Umbilical cord (tissue), 1 donor: ENCODE measurements at regions not wholly inside any gene's neighbourhood (a gene's known extent, or its start where the extent isn't known, plus 50 kb on each side); places are given as distances from the start of the nearest gene placed in this dataset.
A peak's percentile ranks its signal among the peaks of the same experiment; 100 is the strongest.

Experiments used
- DNase-seq: peaks from one replicate; pipeline ENCODE4 v3.0.0-alpha.2; 2015; ENCODE audit warnings: low spot score

GRCh38 chr2:21633015-21633414 is 509.2 kb downstream of the TDRD15 start:
- DNase-seq: no peak

- DNase-seq: peak; percentile 4
Measured at GRCh38 chr2:21633466-21633865, 509.7 kb downstream of the TDRD15 start.

- no peak for DNase-seq
Measured at GRCh38 chr2:21633911-21634310, 510.1 kb downstream of the TDRD15 start.

DNA sequence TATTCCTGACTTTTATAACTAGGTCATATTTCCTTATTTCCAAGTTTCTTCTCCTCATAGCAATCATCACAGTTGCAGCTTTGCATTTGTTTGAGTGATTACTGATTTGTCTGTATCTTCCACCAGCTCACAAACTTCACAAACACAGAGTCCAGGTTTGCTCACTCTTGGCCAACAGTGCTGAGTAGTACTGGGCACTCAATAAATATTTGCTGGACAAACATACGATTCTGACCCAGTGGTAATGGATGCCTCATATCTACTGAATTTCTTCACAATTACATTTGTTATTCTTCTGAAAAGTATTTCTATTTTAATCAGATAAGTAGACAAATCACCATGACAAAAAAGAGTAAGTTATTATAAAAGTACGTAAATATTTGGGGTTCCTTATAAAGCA is 516.3 kb downstream of the TDRD15 start:
- no peak for DNase-seq

GRCh38 chr2:21642647-21643046 is 518.9 kb downstream of the TDRD15 start:
- DNase-seq: peak; percentile 74

DNA sequence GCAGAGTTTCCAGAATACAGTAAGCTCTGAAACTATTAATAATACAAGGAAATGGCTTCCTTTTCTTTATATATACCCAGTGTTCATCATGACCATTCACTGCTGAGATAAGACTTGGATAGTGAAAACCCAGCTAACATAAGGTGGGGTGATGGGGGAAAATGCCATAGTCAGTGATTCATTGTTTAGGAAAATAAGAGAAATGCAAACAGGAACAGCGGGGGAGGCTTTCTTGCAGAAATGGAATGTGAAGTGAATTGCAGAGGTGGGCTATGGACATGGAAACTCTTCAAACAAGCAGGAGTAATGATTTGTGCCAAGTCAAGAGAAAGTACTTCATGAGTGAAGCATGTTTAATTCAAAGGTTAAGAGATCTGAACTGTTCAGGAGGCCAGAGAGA is 519.4 kb downstream of the TDRD15 start:
- DNase-seq: peak; percentile 50

DNA sequence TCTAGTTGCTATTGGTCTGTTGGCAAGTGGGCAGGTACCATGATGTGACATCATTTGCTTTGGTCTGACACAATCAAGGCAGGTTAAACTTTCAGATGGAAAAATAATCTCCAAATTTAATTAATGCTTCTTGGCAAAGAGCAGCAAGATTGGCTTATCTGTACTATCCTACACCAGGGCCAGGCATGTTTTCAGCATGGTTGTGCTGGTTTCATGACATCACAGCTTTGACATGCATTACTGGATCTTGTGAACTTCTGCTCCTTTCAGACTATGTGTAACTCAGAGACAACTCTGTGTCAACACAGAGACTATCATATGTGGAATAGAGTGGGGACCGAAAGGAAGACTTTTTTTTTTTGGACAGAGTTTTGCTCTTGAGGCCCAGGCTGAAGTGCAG is 520.5 kb downstream of the TDRD15 start:
- DNase-seq: peak; percentile 55

DNA sequence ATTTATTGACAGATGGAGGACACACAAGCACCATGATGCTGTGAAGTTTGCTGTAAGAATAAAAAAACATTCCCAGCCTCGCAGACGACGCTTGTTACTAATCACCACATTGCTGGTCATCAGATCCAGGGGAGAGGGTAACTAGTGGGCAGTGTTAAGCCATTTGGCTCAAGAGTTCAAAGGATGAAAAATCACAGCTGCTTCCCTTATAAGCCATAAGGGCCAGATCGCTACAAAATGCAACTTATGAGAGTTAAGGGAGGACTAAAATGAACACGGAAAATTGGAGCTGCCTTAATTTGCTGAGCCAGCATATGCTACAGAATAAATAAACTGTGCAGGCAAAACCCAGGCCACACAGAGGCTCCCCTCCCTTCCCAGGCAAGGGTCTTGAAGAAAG is 522.6 kb downstream of the TDRD15 start:
- peak; percentile 68 for DNase-seq

GRCh38 chr2:21650569-21650968 is 526.8 kb downstream of the TDRD15 start:
- peak; percentile 33 for DNase-seq

- DNase-seq: no peak
Measured at GRCh38 chr2:21655136-21655535, 531.4 kb downstream of the TDRD15 start.

DNA sequence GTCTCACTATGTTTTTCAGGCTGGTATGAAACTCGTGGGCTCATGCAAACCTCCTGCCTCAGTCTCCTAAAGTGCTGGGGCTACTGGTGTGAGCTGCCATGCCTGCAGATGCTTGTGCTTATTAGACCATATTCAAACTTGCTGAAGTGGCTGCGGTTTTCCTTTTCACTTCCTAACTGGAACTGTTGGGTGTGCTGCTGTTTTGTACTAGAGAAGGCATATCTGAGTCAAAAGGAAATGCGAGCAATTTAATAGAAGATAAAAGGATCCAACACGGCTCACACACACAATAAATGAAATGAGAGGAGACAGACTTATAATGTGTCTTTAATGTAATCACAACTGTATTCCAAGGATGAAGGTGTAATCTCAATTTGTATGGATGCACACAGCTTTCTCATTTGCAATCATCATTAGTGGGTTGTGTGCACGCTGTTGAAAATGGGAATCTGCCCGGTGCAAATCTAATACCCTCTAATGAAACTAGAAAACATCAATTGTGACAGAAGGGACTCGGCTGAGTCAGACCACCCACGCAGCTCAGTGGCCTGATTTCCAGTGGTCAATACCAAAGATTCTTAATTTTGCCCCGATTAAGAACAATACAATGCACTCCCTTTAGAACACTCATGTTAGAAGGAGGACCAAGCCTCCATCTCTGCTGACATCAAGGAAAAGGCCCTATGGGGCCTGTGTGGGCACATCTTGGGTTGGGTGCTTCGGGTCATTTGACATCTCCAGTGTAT is 532.7 kb downstream of the TDRD15 start:
- DNase-seq: peak; percentile 63

DNA sequence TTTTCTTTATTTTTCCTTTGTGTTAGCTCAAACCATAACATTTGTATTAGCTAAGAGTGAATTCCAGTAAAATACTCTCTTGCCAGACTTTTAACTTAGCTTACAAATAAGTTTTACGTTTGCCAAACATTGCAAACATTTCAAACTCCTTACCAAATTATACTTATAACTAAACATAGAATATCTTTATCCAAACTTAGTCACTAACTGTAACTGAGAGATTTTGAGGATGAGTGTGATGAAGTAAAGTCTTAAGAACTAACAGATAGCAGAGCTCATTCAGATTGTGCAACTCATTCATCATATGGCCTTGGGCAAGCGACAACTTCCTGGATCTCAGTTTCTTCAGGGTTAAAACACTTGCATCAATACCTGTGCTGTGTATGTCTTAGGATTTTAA is 533.7 kb downstream of the TDRD15 start:
- DNase-seq: peak; percentile 81

GRCh38 chr2:21658269-21658668 is 534.5 kb downstream of the TDRD15 start:
- DNase-seq: no peak

DNA sequence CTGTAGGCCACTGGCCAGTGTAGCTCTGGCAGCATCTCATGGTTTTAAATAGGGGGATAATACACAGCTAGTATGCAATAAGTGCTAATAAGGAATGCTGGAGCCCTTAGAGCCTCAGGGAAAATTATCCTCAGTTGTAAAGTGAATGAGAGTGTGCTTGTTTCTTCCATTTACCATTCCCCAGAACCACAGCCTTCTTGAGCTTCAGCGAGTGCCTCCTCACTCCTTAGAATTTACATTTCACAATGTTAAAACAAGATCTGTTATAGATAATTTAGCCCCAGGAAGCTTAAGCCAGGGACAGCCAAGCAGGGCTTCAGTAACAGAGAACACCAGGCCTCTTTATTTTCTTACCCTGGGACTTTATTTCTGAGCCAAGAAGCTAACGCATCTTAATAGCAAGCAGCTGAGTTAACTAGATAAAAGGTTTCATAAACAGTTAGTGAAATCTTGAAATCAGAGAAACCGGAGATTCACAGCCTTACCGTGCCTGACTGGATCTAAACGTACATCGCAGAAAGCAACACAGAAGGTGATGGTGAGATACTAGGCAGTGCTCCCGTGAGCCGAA is 535.2 kb downstream of the TDRD15 start:
- DNase-seq: peak; percentile 87

GRCh38 chr2:21664083-21664482 is 540.3 kb downstream of the TDRD15 start:
- DNase-seq: no peak

GRCh38 chr2:21667638-21668037 is 543.9 kb downstream of the TDRD15 start:
- DNase-seq: no peak

DNA sequence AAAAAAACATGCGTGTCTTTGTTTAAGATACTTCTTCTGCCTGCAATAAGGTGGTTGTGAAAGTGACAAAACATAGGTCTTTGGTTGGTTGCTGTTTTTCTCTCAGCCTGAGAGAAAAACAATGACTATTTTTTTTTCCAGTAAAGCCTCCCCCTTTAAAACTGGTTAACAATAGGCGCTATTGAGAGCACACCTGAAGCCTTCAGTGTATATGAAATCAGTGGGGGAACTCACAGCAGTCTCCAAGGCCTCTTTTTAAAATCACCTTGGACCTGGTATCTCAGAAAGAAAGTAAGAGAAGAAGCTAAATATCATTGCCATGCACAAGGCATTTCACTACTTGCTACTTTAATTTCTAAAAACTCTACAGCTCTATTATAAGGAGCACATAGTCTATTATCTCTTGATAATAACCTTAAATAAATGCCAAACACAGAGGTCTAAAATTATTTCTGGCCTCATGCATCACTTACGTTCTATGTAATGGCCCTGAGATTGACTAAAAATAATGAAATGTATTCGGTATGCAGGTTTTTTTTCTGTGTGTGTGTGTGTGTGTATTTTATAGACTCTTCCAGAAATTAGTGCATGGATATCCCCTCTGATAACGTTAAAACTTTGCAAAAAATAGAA is 544.4 kb downstream of the TDRD15 start:
- no peak for DNase-seq

DNA sequence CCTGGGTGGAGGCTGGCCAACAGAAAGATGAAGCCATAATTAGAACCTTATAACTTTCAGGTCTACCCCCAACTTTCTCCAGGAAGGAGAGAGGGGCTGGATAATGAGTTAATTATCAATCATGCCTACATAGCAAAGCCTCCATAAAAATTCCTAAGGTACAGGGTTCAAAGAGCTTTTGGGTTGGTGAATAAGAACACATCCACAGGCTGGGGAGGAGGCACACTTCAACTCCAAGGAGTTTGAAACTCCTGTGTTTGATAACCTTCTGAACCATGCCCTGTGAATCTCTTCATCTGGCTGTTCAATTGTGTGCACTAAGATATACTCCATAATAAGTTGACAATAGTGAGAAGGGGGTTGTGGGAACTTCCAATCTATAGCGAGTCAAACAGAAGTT is 552.3 kb downstream of the TDRD15 start:
- no peak for DNase-seq

- no peak for DNase-seq
Measured at GRCh38 chr2:21676676-21677075, 552.9 kb downstream of the TDRD15 start.

DNA sequence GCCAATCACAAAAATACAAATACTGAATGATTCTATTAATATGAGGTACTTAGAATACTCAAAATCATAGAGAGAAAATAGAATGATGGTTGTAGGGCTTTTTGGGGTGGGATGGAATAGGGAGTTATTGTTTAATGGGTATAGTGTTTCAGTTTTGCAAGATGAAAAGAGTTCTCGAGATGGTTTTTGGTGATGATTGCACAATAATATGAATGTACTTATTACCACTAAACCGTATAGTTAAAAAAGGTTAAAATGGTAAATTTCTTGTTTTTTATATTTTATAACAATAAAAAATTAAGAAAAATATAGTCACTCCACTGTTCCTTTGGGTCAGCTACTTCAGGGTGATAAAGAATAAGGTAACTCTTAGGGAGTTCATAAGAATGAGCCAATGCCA is 560.1 kb downstream of the TDRD15 start:
- DNase-seq: no peak

DNA sequence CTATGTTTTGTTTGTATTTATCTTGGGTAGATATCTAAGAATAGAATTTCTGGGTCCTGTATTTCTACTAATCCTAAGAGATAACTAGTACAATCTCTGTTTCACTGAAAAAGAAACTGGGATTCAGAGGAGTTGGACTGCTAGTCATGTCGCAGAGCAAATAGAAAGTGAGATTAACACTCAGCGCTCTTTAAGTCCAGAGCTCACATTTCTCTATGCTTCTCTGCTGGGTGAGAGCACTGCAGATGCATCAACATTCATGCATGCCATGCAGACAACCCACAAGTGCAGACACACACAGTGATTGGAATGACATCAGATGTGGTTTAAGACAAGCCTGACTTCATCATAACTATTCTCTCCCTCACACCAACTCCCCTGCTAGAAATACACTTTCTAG is 563.8 kb downstream of the TDRD15 start:
- no peak for DNase-seq

- no peak for DNase-seq
Measured at GRCh38 chr2:21690005-21690404, 566.2 kb downstream of the TDRD15 start.

- DNase-seq: no peak
Measured at GRCh38 chr2:21693081-21693480, 569.3 kb downstream of the TDRD15 start.
